WTC11 (cell line): ENCODE measurements at regions not wholly inside any gene's neighbourhood (a gene's known extent, or its start where the extent isn't known, plus 50 kb on each side); places are given as distances from the start of the nearest gene placed in this dataset.

ENCODE experiments used
- CTCF ChIP-seq: fragments of 200-600 bp; IDR thresholded peaks from 2 replicates; pipeline ENCODE4 v1.8.0; 2022; ENCODE audit warnings: antibody characterized with exemption
- ESRRA ChIP-seq: sonication (generic); formaldehyde crosslinking; IDR thresholded peaks from 2 replicates; pipeline ENCODE4 v1.8.1; 2022; ENCODE audit warnings: mild to moderate bottlenecking, missing genetic modification reagents, borderline replicate concordance
- ETV6 ChIP-seq: sonication (generic); formaldehyde crosslinking; IDR thresholded peaks from 2 replicates; pipeline ENCODE4 v1.8.1; 2022; ENCODE audit warnings: mild to moderate bottlenecking, missing genetic modification reagents
- OVOL2 ChIP-seq: fragments of 250-450 bp; sonication (Bioruptor Pico); IDR thresholded peaks from 2 replicates; pipeline ENCODE4 v1.9.0; 2021; ENCODE audit warnings: mild to moderate bottlenecking, borderline replicate concordance
- TCF7 ChIP-seq: sonication (generic); formaldehyde crosslinking; IDR thresholded peaks from 2 replicates; pipeline ENCODE4 v1.8.0; 2022; ENCODE audit warnings: mild to moderate bottlenecking, low read depth, missing genetic modification reagents, moderate library complexity
- ZNF121 ChIP-seq: sonication (generic); formaldehyde crosslinking; IDR thresholded peaks from 2 replicates; pipeline ENCODE4 v1.8.0; 2023; ENCODE audit warnings: missing genetic modification reagents
- ZNF138 ChIP-seq: sonication (generic); formaldehyde crosslinking; conservative IDR thresholded peaks from 2 replicates; pipeline ENCODE4 v1.8.1; 2022; ENCODE audit warnings: mild to moderate bottlenecking, moderate library complexity, missing genetic modification reagents
- TF ChIP-seq, protein P1 (sequence below): sonication (generic); formaldehyde crosslinking; IDR thresholded peaks from 2 replicates; pipeline ENCODE4 v1.8.0; 2022; ENCODE audit warnings: mild to moderate bottlenecking, missing genetic modification reagents
- TF ChIP-seq, protein P2 (sequence below): sonication (generic); formaldehyde crosslinking; IDR thresholded peaks from 2 replicates; pipeline ENCODE4 v1.8.1; 2023; ENCODE audit warnings: mild to moderate bottlenecking, missing genetic modification reagents, moderate library complexity

- TF ChIP-seq ETV6 (CRISPR knock-in tag) = no peak
- TF ChIP-seq CTCF = no peak
- TF ChIP-seq, protein P1, sequence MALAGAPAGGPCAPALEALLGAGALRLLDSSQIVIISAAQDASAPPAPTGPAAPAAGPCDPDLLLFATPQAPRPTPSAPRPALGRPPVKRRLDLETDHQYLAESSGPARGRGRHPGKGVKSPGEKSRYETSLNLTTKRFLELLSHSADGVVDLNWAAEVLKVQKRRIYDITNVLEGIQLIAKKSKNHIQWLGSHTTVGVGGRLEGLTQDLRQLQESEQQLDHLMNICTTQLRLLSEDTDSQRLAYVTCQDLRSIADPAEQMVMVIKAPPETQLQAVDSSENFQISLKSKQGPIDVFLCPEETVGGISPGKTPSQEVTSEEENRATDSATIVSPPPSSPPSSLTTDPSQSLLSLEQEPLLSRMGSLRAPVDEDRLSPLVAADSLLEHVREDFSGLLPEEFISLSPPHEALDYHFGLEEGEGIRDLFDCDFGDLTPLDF = no peak
- no peak for TF ChIP-seq TCF7 (CRISPR knock-in tag)
- TF ChIP-seq, protein P2, sequence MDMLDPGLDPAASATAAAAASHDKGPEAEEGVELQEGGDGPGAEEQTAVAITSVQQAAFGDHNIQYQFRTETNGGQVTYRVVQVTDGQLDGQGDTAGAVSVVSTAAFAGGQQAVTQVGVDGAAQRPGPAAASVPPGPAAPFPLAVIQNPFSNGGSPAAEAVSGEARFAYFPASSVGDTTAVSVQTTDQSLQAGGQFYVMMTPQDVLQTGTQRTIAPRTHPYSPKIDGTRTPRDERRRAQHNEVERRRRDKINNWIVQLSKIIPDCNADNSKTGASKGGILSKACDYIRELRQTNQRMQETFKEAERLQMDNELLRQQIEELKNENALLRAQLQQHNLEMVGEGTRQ (CRISPR knock-in tag) = no peak
- TF ChIP-seq ZNF121 (CRISPR knock-in tag) = no peak
- TF ChIP-seq ESRRA = no peak
- TF ChIP-seq ZNF138 (CRISPR knock-in tag) = no peak
- no peak for TF ChIP-seq OVOL2
Measured at GRCh38 chr13:48600374-48601364, 53.1 kb upstream of the CYSLTR2 start.
